Brain microvascular endothelial cell (primary cell): ENCODE measurements at regions not wholly inside any gene's neighbourhood (a gene's known extent, or its start where the extent isn't known, plus 50 kb on each side); places are given as distances from the start of the nearest gene placed in this dataset.

Experiments used
- DNase-seq: peaks from one replicate; pipeline ENCODE4 v3.0.0-alpha.2; 2020
- H3K27ac ChIP-seq: fragments of 250-450 bp; sonication (Bioruptor Pico); 2 replicates; pipeline ENCODE4 v1.5.1; 2020; ENCODE audit warnings: mild to moderate bottlenecking, moderate library complexity
- H3K27me3 ChIP-seq: fragments of 250-450 bp; sonication (Bioruptor Pico); replicated peaks from 2 replicates; pipeline ENCODE4 v1.5.1; 2020; ENCODE audit warnings: mild to moderate bottlenecking
- H3K36me3 ChIP-seq: fragments of 250-450 bp; sonication (Bioruptor Pico); replicated peaks from 2 replicates; pipeline ENCODE4 v1.5.1; 2020; ENCODE audit warnings: mild to moderate bottlenecking
- H3K4me3 ChIP-seq: 2 replicates; pipeline ENCODE4 v1.5.1; 2011; ENCODE audit warnings: low read depth, mild to moderate bottlenecking, control low read depth, low read length, moderate library complexity
- in situ Hi-C: cut with HindIII; loops from 2 replicates; pipeline ENCODE4 v1.10.0; 2017; ENCODE audit warnings: low sequenced_read_pairs, low pct_ligation_motif_present
- TF ChIP-seq, protein P1 (sequence below): IDR thresholded peaks from 2 replicates; pipeline ENCODE4 v1.5.1; 2011; ENCODE audit warnings: low read depth, mild to moderate bottlenecking, moderate library complexity, low read length, control low read depth, inconsistent platforms; ENCODE audit errors: missing control alignments

DNA sequence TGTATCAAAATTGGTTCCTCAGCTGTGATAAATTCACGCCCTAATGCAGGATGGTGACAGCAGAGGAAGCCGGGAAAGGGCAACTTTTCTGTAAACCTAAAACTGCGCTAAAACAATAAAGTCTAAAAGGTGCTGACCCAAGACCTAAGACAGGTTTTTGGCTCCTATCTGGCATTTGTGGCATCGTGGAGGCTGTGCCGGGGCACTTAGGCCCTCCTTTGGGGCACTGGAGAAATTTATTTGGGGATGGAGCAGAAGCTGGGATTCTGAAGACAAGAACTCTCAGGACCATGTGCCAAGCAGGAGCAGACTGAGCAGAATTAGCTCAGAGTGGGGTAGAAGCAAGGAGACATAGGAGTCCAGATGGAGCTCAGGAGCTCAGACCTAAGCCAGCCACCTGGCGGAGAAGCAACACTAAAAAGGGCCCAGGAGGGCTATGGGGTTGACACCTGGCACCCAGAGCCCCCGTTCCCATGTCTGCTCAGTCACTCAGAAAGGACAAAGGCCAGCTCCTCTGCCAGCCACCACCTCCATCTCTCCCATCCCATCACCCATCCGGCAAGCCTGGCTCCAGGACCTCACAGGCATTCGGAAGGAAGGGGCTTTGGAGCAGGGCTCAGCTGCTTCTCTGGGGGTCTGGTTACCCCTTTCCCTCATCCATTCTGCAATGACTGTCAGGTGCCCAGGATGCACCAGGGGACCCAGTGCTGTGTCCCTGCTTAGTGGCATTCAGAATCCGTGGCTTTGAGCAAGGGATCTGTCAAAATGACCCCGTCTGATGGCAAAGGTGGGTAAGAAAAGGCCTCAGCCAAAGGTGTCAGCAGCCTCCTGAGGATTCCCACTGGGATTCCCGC, 347.7 kb downstream of the NPHP4 start:
- H3K27me3 ChIP-seq: no peaks in the 10 kb centered on the region
- no peak overlapping the region for H3K27ac ChIP-seq
- H3K4me3 ChIP-seq: no peak overlapping the region
- in situ Hi-C loops: no loop called here
- H3K36me3 ChIP-seq: no peaks in the 10 kb centered on the region
- no peak for DNase-seq
- TF ChIP-seq, protein P1, sequence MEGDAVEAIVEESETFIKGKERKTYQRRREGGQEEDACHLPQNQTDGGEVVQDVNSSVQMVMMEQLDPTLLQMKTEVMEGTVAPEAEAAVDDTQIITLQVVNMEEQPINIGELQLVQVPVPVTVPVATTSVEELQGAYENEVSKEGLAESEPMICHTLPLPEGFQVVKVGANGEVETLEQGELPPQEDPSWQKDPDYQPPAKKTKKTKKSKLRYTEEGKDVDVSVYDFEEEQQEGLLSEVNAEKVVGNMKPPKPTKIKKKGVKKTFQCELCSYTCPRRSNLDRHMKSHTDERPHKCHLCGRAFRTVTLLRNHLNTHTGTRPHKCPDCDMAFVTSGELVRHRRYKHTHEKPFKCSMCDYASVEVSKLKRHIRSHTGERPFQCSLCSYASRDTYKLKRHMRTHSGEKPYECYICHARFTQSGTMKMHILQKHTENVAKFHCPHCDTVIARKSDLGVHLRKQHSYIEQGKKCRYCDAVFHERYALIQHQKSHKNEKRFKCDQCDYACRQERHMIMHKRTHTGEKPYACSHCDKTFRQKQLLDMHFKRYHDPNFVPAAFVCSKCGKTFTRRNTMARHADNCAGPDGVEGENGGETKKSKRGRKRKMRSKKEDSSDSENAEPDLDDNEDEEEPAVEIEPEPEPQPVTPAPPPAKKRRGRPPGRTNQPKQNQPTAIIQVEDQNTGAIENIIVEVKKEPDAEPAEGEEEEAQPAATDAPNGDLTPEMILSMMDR: no peak

DNA sequence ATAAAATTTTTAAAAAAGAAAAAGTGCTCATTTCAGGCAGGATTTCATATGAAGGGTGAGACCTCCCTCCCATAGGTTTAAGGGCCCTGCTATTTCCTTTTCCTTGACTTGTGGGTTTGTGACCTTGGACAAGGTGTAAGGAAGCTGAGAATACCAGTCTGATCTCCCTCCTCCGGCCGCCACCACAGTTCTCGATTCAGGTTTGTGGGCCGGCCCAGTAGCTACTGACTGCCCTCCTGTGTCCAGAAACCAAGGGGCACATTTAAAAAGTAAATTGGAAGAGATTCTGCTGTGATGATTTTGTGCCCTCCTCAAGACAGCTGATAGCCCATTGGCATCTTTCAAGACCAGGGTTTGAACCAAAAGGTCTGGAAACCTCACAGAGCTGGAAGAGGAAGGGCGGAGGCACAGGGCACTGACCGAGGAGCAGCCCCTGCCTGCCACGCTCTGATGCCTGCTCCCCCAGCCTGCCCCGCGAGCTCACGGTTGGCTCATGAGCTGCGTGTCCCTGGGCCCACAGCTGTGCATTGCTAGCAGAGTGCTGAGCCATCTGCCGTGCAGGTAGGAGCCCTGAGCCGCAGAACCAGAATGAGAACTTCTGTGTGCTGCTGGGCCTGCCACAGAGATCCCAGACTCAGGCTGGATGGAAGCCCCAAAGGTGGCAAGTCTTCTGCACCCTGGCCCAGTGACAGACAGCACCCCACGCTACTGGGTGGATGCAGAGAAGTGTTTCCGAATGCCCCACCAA, 348.7 kb downstream of the NPHP4 start:
- Histone ChIP-seq H3K27me3 (no peaks in the 10 kb centered on the region), H3K27ac (no peak overlapping the region), H3K36me3 (no peaks in the 10 kb centered on the region), H3K4me3 (no peak overlapping the region)
- in situ Hi-C loops: no loop called here
- TF ChIP-seq, protein P1: no peak
- DNase-seq: no peak

DNA sequence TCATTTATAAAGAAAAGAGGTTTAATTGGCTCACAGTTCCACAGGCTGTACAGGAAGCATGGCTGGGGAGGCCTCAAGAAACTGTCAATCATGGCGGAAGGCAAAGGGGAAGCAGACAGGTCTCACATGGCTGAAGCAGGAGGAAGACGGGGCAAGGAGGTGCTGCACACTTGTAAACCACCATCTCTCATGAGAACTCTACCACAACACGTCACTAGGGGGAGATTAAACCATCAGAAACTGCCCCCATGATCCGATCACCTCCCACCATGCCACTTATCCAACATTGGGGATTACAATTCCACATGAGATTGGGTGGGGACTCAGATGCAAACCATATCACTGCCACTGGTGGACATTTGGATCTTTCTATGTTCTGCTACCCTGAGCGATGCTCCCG, 351.4 kb downstream of the NPHP4 start:
- no peak for DNase-seq
- Histone ChIP-seq H3K27ac (no peak overlapping the region), H3K27me3 (no peaks in the 10 kb centered on the region), H3K4me3 (no peak overlapping the region), H3K36me3 (no peaks in the 10 kb centered on the region)
- TF ChIP-seq, protein P1: no peak
- in situ Hi-C loops: no loop called here

DNA sequence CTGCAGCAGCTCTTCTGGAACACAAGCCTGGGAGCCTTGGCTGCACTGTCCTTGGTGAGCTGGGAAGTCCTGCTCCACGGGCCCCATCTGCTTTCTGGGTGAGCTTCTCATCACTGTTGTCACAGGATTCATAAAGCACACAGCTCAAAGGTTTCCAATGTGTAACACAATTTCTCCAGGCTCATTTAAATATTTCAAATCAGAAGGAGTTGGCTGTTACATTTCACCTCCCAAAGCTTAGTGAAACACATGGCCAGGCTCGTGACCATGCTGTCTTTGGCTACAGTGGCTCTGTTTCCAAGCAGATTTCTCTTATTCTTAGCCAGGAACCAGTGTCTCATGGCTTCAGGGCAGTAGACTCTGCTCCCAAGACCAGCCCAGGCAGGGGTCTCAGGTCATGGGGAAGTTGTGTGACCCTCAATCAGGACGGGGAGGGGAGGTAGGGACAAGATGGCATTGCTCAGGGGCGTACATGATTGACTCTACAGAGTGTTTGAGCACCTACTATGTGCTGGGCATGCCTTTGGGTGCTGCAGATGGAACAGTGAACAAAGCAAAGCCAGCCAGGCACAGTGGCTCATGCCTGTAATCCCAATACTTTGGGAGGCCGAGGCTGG, 353.0 kb downstream of the NPHP4 start:
- no peak for DNase-seq
- in situ Hi-C loops: no loop called here
- no peaks in the 10 kb centered on the region for H3K36me3 ChIP-seq

DNA sequence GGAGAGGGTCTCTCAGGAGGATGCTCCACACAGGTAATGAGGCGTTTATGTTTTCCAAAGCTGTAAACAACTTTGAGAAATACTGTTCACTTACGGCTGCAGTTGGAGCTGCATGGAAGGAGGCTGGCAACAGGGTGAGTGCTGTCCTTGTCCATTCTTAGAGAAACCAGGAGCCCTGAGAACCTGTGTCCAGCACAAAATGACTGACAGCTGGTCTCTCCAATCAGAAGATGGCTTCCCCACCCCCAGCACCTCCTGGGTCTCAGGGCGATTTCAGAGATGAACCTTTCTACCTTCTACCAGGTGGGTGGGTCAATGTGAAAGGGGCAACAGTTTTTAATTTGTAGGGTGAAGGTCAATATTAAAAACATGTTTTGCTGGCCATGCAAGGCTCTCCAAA, 353.6 kb downstream of the NPHP4 start:
- TF ChIP-seq, protein P1: no peak
- in situ Hi-C loops: no loop called here

More for the DNA sequence above, 353.0 kb downstream of the NPHP4 start:
- Histone ChIP-seq H3K27ac (no peak overlapping the region), H3K27me3 (no peaks in the 10 kb centered on the region), H3K4me3 (no peak overlapping the region)
- TF ChIP-seq, protein P1: no peak

More for the DNA sequence above, 353.6 kb downstream of the NPHP4 start:
- no peaks in the 10 kb centered on the region for H3K36me3 ChIP-seq
- H3K4me3 ChIP-seq: no peak overlapping the region
- no peak overlapping the region for H3K27ac ChIP-seq
- H3K27me3 ChIP-seq: no peaks in the 10 kb centered on the region
- no peak for DNase-seq
